AG04449 (cell line): ENCODE measurements at regions not wholly inside any gene's neighbourhood (a gene's known extent, or its start where the extent isn't known, plus 50 kb on each side); places are given as distances from the start of the nearest gene placed in this dataset.
"Not testable (repeated sequence)": the region's sequence is repeated elsewhere in the genome, so short reads cannot be mapped to it uniquely, and the experiment has no call there.

Experiments
- CTCF ChIA-PET: fragments of 350-600 bp; formaldehyde crosslinking; extraction: SDS; loops from one replicate; lab custom pipeline; 2021; ENCODE audit warnings: antibody characterized with exemption; lab: Yijun Ruan, JAX
- POLR2A ChIA-PET: fragments of 400-600, 350-600 bp; formaldehyde crosslinking; extraction: SDS; loops from one replicate; lab custom pipeline; 2020; ENCODE audit warnings: antibody characterized with exemption, inconsistent platforms; lab: Yijun Ruan, JAX
- DNase-seq: peaks from one replicate; pipeline ENCODE4 v3.0.0-alpha.2; 2010; ENCODE audit warnings: low read depth, low spot score
- H3K4me3 ChIP-seq: 2 replicates; pipeline ENCODE4 v1.5.1; 2011; ENCODE audit warnings: low read depth, mild to moderate bottlenecking, control low read depth, low read length
- TF ChIP-seq, protein P1 (sequence below): IDR thresholded peaks from one replicate; pipeline ENCODE4 v1.5.1; 2011; ENCODE audit warnings: mild to moderate bottlenecking, moderate library complexity, low read length, control low read depth, inconsistent platforms; ENCODE audit not compliant: insufficient read depth; ENCODE audit errors: missing control alignments

DNA sequence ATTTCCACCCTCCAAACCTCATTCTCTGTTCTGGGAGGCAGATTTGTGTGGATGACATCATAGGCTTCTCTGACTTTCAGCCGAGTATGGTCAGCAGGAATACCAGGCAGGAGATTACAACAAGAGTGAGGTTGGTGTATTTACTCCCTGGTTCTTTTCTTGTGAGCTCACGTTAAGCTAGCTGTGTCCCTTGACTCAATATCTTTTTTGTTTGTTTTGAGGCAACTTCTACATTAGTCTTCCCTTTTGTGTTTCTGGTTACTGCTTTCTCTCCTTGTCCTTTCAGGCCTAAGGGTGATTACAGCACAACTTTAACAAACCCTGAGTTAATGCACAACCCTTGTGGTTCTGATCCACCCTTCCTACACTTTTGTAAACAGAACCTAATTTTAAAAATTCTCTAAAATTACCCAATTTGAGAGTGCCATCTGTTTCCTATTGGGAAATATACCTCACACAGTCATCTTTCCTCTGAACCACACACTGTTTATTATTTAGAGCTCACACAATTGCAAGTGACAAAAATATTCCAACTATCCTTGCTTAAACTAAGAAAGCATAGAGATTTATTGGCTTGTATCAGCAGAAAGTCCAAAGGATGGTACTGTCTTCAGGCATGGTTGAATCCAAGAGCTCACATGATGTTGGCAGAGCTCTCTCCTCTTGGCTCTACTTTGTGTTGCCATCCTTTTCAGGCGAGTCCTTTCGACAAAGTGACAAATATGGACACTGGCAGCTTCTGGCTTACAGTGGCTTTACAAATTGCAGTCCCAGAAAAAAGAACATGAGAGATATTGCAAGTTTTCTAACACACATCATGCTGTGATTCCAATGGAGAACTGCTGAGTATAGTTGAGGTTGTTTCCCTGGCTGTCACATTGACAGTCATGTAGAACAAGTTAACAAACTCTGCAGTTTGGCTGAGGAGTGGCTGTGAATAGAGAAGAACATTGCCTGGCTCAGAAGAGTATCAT is 150.5 kb upstream of the DDIT4L start:
- ChIA-PET POLR2A (no interaction called here), CTCF (interaction anchor here (1.1 kb wide), 1 partner anchor 24 kb away, joined by 4 read pairs; no protein-coding TSS in a partner anchor)
- no peak for DNase-seq
- TF ChIP-seq, protein P1, sequence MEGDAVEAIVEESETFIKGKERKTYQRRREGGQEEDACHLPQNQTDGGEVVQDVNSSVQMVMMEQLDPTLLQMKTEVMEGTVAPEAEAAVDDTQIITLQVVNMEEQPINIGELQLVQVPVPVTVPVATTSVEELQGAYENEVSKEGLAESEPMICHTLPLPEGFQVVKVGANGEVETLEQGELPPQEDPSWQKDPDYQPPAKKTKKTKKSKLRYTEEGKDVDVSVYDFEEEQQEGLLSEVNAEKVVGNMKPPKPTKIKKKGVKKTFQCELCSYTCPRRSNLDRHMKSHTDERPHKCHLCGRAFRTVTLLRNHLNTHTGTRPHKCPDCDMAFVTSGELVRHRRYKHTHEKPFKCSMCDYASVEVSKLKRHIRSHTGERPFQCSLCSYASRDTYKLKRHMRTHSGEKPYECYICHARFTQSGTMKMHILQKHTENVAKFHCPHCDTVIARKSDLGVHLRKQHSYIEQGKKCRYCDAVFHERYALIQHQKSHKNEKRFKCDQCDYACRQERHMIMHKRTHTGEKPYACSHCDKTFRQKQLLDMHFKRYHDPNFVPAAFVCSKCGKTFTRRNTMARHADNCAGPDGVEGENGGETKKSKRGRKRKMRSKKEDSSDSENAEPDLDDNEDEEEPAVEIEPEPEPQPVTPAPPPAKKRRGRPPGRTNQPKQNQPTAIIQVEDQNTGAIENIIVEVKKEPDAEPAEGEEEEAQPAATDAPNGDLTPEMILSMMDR, result no peak
- no peak overlapping the region for H3K4me3 ChIP-seq

DNA sequence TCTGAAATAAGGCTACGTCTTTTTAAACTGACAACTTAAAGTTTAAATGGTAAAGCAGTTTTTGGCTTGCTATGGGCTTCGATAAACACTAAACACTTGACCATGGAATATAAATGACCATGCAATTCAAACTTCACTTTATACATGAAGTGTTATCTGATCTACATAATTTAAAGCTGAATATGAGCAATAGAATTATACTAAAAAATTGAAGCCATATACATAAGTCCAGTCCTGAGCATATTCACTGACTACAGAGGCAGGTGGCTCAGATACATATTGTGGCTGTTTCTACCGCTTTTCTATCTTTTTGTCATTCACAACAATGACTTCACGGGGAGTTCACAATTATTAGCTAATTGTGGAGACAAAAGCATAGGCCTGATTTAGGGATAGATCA is 149.6 kb upstream of the DDIT4L start:
- no peak for DNase-seq
- ChIA-PET POLR2A (no interaction called here), CTCF (no interaction called here)

DNA sequence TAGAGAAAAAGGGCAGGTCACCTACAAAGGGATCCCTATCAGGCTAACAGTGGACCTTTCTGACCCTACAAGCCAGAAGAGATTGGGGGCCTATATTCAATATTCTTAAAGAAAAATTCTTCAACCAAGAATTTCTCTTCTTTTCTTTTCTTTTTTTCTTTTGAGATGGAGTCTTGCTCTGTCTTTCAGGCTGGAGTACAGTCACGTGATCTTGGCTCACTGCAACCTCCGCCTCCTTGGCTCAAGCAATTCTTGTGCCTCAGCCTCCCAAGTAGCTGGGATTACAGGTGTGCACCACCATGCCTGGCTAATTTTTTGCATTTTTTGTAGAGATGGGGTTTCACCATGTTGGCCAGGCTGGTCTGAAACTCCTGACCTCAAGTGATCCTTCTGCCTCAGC is 143.2 kb upstream of the DDIT4L start:
- POLR2A ChIA-PET, DNase-seq, CTCF ChIA-PET, H3K4me3 ChIP-seq: not testable (repeated sequence)

More for the DNA sequence above, 149.6 kb upstream of the DDIT4L start:
- H3K4me3 ChIP-seq, result no peak overlapping the region
- TF ChIP-seq, protein P1, result no peak

DNA sequence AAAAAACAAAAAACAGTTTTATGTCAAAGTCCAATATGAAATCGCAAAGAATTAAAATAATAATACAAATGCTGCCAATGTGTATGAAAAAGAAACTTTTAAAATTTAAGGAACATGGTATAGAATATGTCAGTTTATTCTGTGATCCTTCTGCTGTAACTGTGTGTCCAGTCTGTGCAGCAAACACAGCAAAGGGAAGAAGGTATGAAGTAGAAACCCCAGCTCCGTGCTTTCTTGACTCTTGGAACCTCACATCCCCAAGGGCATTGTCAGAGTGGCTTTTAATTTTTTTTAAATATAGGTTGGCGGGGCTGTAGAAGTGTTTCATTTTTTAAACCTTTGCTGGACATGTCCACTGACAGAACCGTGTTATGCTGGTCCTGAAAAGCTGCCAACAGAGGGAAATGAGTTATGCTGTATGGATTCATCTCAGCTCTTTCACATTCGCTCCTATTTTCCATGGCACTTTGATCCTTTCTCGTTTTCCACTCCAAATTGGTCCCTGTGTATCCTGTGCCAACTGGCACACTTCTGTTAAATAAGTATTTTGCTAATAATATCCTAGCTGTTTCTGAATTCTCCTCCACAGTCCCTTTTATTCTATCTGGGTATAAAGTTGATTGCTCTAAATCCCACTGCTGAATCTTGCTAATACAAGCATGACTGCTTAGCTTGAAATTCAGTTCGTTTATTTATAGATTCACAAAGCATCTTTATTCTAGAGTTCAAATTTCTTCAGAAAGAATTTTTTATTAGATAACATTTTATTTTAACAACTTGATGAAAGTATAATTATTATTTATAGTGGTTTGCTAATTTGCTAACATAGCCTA is 127.0 kb upstream of the DDIT4L start:
- POLR2A ChIA-PET, result interaction anchor here (0.5 kb wide), 1 partner anchor 110 kb away, joined by 3 read pairs; no protein-coding TSS in a partner anchor
- TF ChIP-seq, protein P1, result no peak
- CTCF ChIA-PET, result interaction anchor here (1.3 kb wide), 1 partner anchor 25 kb away, joined by 4 read pairs; no protein-coding TSS in a partner anchor
- no peak for DNase-seq
- no peak overlapping the region for H3K4me3 ChIP-seq

DNA sequence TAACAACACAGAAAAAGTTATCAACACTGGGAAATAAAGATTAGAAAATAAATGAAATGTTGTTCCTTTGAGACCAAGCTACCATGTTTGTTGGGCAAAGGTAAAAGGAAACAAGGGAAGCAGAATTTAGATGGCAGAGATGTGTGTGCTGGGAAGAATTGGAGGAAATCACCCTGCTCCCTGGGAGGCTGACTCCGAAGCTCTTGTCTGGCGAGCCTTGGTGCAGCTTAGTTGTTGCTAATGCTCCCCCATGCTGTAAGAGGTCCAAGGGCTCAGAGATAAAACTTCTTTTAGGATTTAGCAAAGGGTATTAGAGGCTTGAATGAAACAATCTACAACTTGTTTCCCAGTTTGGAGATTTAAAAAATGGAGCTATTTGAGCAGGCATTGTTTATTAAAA is 123.8 kb upstream of the DDIT4L start:
- ChIA-PET CTCF (no interaction called here), POLR2A (no interaction called here)
- TF ChIP-seq, protein P1, result no peak
- no peak for DNase-seq
- no peak overlapping the region for H3K4me3 ChIP-seq

DNA sequence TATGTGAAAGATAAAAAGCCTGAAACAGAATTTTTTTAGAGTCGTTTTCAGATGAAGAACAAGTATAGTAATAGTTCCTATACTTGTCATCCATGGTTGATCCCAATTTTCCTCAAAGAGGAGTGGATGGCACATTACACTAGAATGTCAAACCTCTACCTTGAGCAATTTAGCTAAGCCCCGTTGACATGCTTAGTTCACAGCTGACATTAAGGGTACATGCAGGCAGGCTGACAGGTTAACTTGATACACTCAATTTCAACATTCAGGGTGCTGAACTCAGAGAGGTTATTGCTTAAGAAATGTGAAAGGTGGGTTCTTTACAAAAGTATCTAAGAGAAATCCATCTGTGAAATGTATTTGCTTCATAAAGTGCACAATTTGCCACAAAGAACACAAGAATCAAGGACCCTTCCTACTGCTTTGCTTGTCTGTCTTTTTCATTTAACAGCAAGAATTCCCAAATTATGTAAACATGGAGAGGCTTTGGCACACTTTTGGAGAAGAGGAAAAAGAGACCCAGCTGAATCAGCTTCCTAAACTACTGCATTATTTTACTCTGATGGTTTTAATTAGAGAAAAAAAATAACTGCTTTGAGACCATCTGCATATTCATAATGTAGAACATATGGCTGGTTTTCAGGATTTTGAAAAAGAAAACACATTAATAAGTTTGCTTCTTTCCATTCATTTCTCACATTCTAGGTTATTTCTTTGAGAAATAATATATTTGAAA is 122.5 kb upstream of the DDIT4L start:
- CTCF ChIA-PET, result no interaction called here
- POLR2A ChIA-PET, result no interaction called here
- TF ChIP-seq, protein P1, result no peak
- DNase-seq, result no peak
- H3K4me3 ChIP-seq, result no peak overlapping the region
